ENCODE measurements at regions not wholly inside any gene's neighbourhood (a gene's known extent, or its start where the extent isn't known, plus 50 kb on each side); places are given as distances from the start of the nearest gene placed in this dataset.

- Histone ChIP-seq H3K4me3 (ENCODE audit: low read depth, low read length, poor library complexity, severe bottlenecking) (no peak overlapping the region), H4K20me1 (ENCODE audit: insufficient read depth, low read length) (no peaks in the 10 kb centered on the region), H3K27ac (ENCODE audit: low read depth, low read length, poor library complexity, severe bottlenecking) (peak overlapping the region; percentile 34), H3K79me2 (ENCODE audit: insufficient read depth, low read depth, low read length) (no peaks in the 10 kb centered on the region), H3K9me3 (ENCODE audit: low read length) (peaks cover 10% of the 10 kb centered on the region; the same call in 1 of the 2 replicates), H3K4me1 (ENCODE audit: insufficient read depth, low read length, poor library complexity, severe bottlenecking) (peaks cover 69% of the 10 kb centered on the region), H3K4me2 (ENCODE audit: low read length) (peak overlapping the region; percentile 2; the same call in 1 of the 2 replicates), H3K36me3 (ENCODE audit: insufficient read depth, low read length) (no peaks in the 10 kb centered on the region; the same call in 1 of the 2 replicates), H2AFZ (ENCODE audit: low read length) (peak overlapping the region; percentile 53), H3K9me2 (ENCODE audit: insufficient read depth, low read length) (no peaks in the 10 kb centered on the region)
- ChIA-PET CTCF (ENCODE audit: unreplicated experiment) (interaction anchor here (0.7 to 1.6 kb wide), 3 partner anchors 11 to 30 kb away, joined by 3 to 5 read pairs (median 3); no protein-coding TSS in a partner anchor), POLR2A (interaction anchor here (0.6 to 4.3 kb wide), 20 partner anchors 9 to 1099 kb away, joined by 3 to 20 read pairs (median 5); no protein-coding TSS in a partner anchor)
- no TSS peak for BruUV-seq (replicated peaks)
- DNase-seq (ENCODE audit: low spot score), result peak; percentile 51
- TF ChIP-seq, protein P1, sequence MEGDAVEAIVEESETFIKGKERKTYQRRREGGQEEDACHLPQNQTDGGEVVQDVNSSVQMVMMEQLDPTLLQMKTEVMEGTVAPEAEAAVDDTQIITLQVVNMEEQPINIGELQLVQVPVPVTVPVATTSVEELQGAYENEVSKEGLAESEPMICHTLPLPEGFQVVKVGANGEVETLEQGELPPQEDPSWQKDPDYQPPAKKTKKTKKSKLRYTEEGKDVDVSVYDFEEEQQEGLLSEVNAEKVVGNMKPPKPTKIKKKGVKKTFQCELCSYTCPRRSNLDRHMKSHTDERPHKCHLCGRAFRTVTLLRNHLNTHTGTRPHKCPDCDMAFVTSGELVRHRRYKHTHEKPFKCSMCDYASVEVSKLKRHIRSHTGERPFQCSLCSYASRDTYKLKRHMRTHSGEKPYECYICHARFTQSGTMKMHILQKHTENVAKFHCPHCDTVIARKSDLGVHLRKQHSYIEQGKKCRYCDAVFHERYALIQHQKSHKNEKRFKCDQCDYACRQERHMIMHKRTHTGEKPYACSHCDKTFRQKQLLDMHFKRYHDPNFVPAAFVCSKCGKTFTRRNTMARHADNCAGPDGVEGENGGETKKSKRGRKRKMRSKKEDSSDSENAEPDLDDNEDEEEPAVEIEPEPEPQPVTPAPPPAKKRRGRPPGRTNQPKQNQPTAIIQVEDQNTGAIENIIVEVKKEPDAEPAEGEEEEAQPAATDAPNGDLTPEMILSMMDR (conservative IDR thresholded peaks at IDR 0.05; ENCODE audit: low read length), result no peak
- TF ChIP-seq EZH2phosphoT487 (IDR thresholded peaks at IDR 0.05; ENCODE audit: borderline replicate concordance, low read depth, low read length), result no peak
- intact Hi-C loops (cut with micrococcal nuclease; ENCODE audit: unreplicated experiment), result no loop called here
Measured at GRCh38 chr12:92434607-92435025, 268.2 kb upstream of the PLEKHG7 start.

- no peaks in the 10 kb centered on the region for H3K79me2 ChIP-seq (ENCODE audit: insufficient read depth, low read depth, low read length)
- peak overlapping the region; percentile 80; the same call in 1 of the 2 replicates for H2AFZ ChIP-seq (ENCODE audit: low read length)
- peak overlapping the region; percentile 16 for H3K27ac ChIP-seq (ENCODE audit: low read depth, low read length, poor library complexity, severe bottlenecking)
- peak; percentile 33 for DNase-seq (ENCODE audit: low spot score)
- H3K9me2 ChIP-seq (ENCODE audit: insufficient read depth, low read length), result no peaks in the 10 kb centered on the region
- peak overlapping the region; percentile 4 for H3K4me3 ChIP-seq (ENCODE audit: low read depth, low read length, poor library complexity, severe bottlenecking)
- peaks cover 10% of the 10 kb centered on the region; the same call in 1 of the 2 replicates for H3K9me3 ChIP-seq (ENCODE audit: low read length)
- H3K36me3 ChIP-seq (ENCODE audit: insufficient read depth, low read length), result no peaks in the 10 kb centered on the region; the same call in 1 of the 2 replicates
- ChIA-PET CTCF (ENCODE audit: unreplicated experiment) (no interaction called here), POLR2A (interaction anchor here (0.6 to 4.3 kb wide), 13 partner anchors 8 to 1993 kb away, joined by 3 to 20 read pairs (median 4); no protein-coding TSS in a partner anchor)
- no peaks in the 10 kb centered on the region for H4K20me1 ChIP-seq (ENCODE audit: insufficient read depth, low read length)
- peaks cover 60% of the 10 kb centered on the region for H3K4me1 ChIP-seq (ENCODE audit: insufficient read depth, low read length, poor library complexity, severe bottlenecking)
- TF ChIP-seq, protein P1 (conservative IDR thresholded peaks at IDR 0.05; ENCODE audit: low read length), result no peak
- TF ChIP-seq EZH2phosphoT487 (IDR thresholded peaks at IDR 0.05; ENCODE audit: borderline replicate concordance, low read depth, low read length), result no peak
- H3K4me2 ChIP-seq (ENCODE audit: low read length), result peak overlapping the region; percentile 46
- BruUV-seq (replicated peaks), result no TSS peak
- intact Hi-C loops (cut with micrococcal nuclease; ENCODE audit: unreplicated experiment), result no loop called here
Measured at GRCh38 chr12:92432724-92433441, 269.9 kb upstream of the PLEKHG7 start.

Measured in OCI-LY7 (cell line).